GM18951 (cell line): ENCODE measurements at regions not wholly inside any gene's neighbourhood (a gene's known extent, or its start where the extent isn't known, plus 50 kb on each side); places are given as distances from the start of the nearest gene placed in this dataset.

ENCODE experiments used
- POLR2A ChIP-seq: IDR thresholded peaks from 4 replicates; pipeline ENCODE4 v1.6.1; 2011; ENCODE audit warnings: mild to moderate bottlenecking; ENCODE audit not compliant: insufficient read length, insufficient read depth; ENCODE audit errors: extremely low read depth
- in situ Hi-C: fragments of 300-500 bp; cut with MboI; formaldehyde crosslinking; loops from one replicate; pipeline ENCODE4 v1.12.0; 2022; ENCODE audit warnings: low sequenced_read_pairs, mixed read lengths, inconsistent platforms; ENCODE audit not compliant: unreplicated experiment

DNA sequence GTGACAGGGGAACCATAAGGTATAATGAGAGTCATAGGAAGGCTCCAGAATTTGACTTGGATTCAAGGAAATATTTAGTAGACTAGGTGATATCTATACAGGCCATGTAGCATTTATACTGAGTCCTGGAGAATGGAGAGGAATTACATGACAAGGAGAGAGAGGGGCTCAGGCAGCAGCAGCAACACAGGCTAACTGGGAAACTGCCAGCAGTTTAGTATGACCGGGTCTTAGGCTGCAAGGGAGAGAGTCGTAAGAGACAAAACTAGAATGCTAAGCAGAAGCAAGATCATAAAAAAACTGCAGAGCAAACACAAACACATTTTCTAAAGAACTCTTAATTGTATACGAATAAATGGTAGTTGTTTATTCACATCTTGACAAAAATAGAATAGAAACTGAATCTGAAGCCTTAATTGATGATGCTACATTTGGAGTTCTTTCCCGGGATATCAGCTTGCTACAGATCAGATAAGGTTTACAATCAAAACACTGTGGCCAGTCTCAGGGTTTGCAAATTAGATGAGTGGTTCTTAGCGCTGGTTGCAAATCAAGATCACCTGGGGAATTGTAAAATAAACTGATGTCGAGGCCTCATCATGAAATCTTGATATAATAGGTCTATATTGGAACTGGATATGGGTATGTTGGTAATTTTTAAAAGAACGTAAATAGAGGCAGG is 480.0 kb upstream of the C9orf72 start:
- in situ Hi-C loops: loop anchor here (25.0 kb wide), 1 partner anchor 316 kb away; no protein-coding TSS in a partner anchor
- no peak for TF ChIP-seq POLR2A

DNA sequence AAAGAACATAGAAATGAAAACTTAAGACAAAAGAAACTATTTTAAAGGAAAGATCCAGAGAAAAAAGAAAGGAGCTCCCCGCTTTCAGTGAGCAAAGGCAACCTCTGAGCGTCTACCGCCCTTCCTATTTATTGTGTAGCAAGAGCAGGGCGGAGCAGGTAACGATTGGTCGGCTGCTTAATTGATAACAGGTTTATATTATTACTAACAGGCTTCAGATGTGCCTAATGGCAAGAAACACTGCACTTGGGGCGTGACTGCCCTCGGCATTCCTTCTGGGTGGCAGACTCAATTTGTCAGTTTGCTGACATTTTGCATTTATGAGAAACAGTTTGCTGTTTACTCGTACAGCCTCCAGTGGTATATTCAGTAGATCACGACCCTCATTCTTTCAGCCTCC is 482.7 kb upstream of the C9orf72 start:
- in situ Hi-C loops: loop anchor here (25.0 kb wide), 1 partner anchor 319 kb away; no protein-coding TSS in a partner anchor
- TF ChIP-seq POLR2A: no peak

DNA sequence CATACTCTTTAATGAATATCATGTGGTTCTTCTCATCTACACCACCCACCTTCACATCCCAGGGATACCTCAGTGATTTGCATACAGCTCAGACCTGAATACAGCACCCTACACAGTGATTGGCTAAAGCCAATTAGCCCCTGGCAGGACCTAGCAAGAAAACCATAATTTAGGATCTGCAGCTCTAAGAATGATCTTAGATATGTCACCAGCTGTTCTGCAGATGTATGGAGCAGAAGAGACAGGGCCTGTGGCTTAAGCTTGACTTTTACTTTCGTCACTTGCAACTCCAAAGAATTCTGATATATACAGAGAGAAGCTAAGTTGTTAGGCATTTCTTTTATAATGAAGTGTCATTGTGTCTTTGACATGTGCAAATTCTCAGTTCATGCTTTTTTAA is 483.2 kb upstream of the C9orf72 start:
- in situ Hi-C loops: loop anchor here (25.0 kb wide), 1 partner anchor 319 kb away; no protein-coding TSS in a partner anchor
- TF ChIP-seq POLR2A: no peak

DNA sequence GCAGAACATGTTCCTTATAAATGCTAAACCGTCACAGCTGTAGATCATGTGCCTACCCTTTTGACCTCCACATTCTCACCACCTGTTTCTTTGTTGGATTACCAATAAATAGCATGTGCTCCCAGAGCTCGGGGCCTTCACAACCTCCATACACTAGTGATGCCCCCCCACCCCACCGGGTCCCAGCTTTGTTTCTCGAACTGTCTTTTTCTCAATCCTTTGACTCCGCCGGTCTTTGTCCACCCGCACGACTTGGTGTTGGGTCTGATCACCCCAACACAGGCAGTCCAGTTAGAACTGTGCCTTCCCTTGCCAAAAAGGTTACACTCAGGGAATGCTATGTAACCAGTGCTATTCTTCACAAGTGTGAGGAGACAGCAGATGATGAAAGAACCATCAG is 485.9 kb upstream of the C9orf72 start:
- TF ChIP-seq POLR2A: no peak
- in situ Hi-C loops: loop anchor here (25.0 kb wide), 1 partner anchor 322 kb away; no protein-coding TSS in a partner anchor

DNA sequence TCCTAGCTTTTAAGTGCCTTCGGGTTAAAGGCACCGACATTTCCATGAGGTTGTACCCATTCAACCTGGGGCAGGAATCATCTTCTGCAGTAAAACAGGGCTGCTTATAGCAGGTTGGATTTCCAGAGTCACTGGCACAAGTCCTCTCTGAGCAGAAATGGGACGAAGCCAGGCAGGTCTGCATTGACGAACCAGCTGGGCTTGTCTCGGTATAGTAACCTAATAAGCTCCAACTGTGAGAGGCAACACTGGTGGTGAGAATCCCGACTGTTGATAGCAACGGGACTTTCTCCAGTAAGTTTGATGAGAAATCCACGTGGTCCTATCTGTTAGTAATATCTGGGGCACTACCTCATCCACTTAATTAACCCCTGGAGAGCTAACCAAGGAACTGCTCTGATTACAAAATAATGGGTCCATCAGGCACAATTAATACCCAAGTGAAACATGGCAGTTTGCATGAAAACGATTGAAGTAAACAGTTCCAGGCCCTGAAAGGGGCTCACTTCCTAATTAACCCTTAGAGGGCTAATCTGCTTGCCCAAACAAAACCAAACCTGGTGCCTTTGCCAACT is 491.0 kb upstream of the C9orf72 start:
- in situ Hi-C loops: loop anchor here (25.0 kb wide), 1 partner anchor 327 kb away; no protein-coding TSS in a partner anchor
- TF ChIP-seq POLR2A: no peak

DNA sequence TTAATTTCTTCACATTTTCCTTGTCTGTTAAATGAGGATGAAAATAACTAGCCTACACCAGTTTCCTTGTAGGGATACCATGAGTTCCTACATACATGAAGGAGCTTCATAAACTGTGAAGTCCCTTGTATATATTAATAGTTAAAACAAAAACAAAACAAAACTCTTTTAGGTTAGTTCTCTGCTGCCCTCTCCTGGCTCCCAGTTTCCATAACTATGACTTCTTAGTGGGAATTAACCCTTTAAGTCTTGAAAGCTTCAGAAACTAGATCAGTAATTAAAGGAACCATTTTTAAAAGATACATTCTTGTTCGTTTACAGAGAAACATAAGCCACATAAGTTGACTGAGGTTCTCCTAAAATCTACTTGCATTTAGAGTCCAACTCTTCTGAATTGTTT is 500.0 kb upstream of the C9orf72 start:
- in situ Hi-C loops: loop anchor here (25.0 kb wide), 1 partner anchor 336 kb away; no protein-coding TSS in a partner anchor
- TF ChIP-seq POLR2A: no peak

DNA sequence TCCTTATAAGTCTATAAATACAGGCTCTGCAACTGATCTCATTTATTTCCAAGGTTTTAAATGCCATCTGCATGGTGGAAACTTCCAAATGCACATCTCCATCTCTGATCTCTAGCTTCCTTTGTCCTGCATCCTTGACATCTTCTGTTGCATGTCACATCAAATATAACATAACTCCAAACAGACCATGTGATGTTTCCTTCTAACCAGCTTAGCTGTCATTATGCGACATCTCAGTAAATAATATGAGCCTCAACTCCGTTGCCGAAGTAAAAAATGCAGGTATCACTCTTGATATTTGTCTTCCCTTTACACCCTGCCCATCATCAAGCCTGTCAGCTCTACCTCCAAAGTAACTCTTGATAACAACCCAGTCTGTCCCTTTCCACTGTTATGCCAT is 506.4 kb upstream of the C9orf72 start:
- in situ Hi-C loops: no loop called here
- TF ChIP-seq POLR2A: no peak

DNA sequence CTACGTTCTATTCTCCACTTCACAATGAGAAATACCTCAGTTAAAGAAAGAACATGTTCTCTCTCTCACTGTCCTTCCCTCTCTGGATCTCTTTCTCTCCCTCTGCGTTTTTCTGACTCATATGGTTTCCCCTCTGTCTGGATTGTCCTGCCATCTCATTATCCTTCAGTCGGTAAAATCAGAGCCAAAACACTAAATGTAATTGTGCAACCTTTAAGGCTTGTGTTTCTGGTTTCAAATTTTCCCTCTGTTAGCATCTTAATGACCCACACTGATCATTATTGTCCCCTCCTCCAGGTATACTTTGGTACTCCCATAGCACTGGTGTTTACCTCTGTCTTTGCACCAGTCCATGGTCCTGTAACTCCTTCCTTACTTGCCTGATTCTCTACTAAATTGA is 509.4 kb upstream of the C9orf72 start:
- in situ Hi-C loops: no loop called here
- no peak for TF ChIP-seq POLR2A

DNA sequence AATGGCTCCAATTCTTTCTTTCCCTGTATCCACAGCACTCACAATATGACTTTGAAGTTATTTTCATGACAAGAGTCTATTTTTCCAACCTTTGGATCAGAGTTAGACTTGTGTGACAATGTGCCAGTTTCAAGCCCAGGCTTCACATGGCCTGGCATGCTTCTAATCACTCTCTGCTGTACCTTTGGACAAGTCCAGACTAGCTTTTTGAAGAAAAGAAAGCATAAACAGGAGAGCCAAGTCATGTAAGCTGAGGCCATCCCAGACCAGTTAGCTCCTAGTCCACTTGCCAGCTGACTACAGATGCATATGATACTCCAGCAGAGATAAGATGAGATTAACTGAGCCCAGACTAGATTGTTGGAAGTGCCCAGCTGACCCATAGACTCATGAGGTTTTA is 513.6 kb upstream of the C9orf72 start:
- in situ Hi-C loops: no loop called here
- no peak for TF ChIP-seq POLR2A

DNA sequence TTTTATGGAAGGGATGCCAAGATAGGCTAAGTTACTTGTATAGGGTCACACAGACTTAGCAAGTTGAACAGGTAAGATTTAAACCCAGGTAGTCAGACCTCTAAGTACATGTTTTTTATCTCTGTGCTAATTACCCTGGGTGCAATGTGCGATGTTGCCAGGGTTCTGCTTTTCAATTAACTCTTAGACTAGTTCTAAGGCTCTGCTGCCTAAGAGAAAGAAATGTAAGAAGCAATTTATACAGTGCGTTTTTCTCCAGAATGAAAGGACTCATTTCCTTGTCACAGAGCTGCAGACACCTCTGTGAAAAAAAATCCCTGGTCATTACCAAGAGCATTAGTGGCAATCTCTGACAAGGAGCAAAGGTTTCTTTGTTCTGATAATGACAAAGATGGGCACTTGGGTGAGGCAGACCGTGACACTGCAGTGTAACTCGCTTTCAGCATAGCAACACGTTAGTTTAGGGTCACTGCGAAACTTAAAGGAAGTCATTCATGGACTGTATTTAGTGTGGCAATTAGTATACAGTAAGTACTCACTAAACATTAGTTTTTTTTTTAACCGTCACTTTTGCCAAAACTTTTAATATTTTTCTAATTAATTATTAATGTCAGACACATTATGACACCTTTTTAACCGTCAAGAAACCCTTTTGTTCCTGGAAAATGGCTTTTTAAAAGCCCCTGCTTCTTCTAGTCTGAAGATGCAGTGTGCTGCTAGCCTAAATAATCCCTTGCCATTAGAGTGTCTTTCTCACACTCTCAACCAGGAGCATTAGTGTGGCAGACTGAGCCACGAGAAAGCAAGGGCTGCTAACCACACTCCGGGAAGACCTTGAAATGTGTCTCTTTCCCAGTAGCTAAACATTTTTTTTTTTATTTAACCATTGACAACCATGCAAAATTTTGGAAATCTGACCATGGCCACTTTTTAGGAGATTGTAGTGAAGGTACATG is 520.0 kb upstream of the C9orf72 start:
- in situ Hi-C loops: no loop called here
- no peak for TF ChIP-seq POLR2A

DNA sequence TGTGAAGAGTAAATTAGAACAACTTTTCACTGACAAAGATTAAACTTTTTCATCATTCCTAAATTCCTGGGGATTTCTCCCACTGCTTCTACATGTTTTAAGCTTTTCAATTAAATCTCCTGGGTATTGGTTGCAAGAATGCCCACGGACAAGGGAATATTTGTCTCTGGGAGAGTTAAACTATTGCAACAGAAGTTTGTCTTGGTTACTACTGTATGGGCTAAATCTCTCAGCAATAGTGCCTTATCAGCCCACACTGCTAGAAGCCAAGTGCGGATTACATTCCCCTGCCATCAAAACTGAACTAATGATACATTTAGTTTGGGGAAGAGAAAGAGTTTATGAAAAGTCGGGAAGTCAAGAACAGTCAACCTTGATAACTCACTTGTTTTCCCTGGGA is 528.2 kb upstream of the C9orf72 start:
- TF ChIP-seq POLR2A: no peak
- in situ Hi-C loops: no loop called here

DNA sequence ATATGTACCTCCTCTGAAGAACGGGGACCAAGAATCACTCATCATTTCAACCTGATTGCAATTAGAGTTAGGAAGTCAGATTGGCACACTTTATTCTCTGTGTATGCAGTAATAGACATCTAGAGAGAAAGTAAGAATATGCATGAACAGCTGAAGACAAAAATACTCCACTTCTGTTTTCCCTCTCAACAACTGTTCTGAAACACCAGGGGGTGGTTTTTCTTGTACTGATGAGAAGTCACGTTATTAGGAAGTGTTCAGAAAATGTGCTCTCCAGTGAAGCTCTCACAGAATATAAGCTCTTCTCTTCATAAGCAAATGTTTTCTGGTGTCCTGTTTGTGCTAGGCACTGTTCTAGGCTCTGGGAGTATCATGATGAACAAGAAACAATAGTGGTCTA is 531.7 kb upstream of the C9orf72 start:
- in situ Hi-C loops: no loop called here

DNA sequence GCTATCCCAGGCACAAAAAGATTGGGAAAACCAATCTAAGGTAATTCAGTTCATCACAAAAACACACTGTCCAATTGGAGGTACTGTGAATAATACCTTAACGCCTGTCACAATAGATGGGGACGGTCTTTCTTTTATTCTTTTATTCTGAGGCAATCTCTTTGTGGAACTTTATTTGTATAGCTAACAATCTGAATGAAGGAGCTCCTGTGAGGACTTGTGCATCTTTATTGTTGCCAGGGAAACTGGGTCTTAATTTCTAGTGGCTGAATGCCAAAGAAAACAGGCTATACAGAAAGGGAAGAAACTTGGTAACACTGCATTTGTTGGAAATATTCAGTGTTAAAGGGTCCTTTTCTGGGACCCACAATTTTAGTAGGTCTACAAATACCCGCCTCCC is 546.9 kb upstream of the C9orf72 start:
- no peak for TF ChIP-seq POLR2A
- in situ Hi-C loops: no loop called here

More for the DNA sequence above, 531.7 kb upstream of the C9orf72 start:
- no peak for TF ChIP-seq POLR2A
